ENCODE measurements at regions not wholly inside any gene's neighbourhood (a gene's known extent, or its start where the extent isn't known, plus 50 kb on each side); places are given as distances from the start of the nearest gene placed in this dataset.

DNA sequence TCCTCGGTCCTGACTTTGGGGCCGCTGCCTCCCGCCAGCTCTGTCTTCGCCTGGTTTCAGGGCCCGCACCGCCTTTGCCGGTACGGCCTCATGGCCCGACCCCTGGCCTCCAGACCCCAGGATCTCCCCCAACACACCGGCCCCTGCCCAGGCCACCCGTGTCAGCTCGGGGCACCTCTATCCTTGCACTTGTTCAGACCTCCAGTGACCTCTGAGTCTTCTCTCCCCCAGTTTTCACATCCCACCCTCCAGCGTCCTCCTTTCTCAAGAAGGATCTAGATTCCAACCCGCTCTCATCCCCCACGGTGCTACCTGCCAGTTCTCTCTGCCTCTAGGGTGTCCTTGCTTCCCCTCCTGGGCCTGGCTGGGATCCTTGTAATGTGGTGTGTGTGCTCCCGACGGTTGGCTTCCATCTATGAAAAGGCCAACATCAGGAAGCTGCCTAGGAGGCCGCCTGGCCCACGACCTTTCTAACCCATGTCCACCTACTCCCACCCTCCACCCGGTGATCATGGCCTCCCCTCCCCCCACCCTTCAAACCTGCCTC is 61.1 kb downstream of the SPATA31C2 start:
- Mint-ChIP-seq H3K27ac (peak overlapping the region; percentile 38), H3K9me3 (no peaks in the 10 kb centered on the region), H3K4me3 (peak overlapping the region; percentile 89)

DNA sequence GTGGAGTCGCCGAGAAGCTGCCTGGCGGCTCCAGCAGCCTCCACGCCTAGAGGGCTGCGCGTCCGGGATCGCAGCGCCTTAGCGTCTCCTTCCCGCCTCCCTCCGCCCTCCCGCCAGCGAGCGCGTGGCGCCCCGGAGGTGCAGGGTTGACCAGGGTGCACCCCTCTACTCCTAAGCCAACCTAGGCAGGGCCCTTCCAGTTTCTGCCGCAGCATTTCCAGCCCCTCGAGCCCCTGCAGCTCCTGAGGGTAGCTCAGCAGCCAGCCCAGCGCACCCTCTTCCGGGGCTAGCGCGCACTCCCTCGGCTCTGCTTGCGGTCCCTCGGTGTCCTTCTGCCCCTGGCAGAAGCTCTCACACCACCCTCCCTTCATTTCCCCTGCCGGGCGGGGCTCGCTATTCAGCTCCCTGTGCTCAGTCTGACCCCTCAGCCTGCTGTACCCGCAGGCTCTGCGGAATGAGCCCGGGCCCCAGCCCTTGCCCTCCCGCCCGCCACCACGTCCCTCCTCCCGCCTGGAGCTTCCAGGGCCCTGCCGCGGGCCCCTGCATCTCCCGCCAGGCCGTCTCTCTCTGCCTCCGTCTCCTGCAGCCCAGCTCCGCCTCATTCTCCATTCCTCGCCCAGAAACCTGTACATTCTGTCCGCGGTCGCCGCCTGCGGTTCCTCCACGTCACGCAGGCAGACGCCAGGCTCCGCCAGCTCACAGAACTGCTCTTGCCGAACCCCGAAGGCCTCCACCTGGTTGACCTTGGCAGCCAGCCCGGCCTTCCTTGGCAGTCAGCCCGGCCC is 61.8 kb downstream of the SPATA31C2 start:
- H3K27ac Mint-ChIP-seq: no peak overlapping the region
- peaks cover 34% of the 10 kb centered on the region for H3K27me3 Mint-ChIP-seq
- H3K36me3 Mint-ChIP-seq: peaks cover 1% of the 10 kb centered on the region
- H3K4me1 Mint-ChIP-seq: peaks cover 18% of the 10 kb centered on the region
- peak overlapping the region; percentile 89 for H3K4me3 Mint-ChIP-seq
- no peaks in the 10 kb centered on the region for H3K9me3 Mint-ChIP-seq

More for the DNA sequence above, 61.1 kb downstream of the SPATA31C2 start:
- Mint-ChIP-seq H3K27me3 (peaks cover 30% of the 10 kb centered on the region), H3K4me1 (peaks cover 18% of the 10 kb centered on the region), H3K36me3 (peaks cover 1% of the 10 kb centered on the region)

DNA sequence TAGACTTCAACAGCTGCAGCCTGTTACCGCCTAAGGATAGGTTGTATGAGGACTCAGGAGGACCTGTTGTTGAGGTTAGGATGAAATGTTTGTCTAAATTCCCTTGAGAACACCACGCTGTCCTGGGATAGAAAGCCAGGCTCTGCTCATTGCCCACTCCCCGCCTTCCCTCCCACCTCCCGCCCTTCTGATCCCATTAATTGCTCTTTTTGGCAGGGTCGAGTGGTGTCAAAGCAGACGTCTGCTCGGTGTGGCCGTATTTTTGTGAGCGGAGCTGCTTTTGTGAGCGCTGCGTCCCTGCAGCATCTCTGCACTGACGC is 62.3 kb downstream of the SPATA31C2 start:
- no peaks in the 10 kb centered on the region for H3K9me3 Mint-ChIP-seq
- H3K27me3 Mint-ChIP-seq: peaks cover 38% of the 10 kb centered on the region
- H3K4me3 Mint-ChIP-seq: peak overlapping the region; percentile 89
- H3K4me1 Mint-ChIP-seq: peaks cover 18% of the 10 kb centered on the region
- peaks cover 1% of the 10 kb centered on the region for H3K36me3 Mint-ChIP-seq
- H3K27ac Mint-ChIP-seq: no peak overlapping the region

DNA sequence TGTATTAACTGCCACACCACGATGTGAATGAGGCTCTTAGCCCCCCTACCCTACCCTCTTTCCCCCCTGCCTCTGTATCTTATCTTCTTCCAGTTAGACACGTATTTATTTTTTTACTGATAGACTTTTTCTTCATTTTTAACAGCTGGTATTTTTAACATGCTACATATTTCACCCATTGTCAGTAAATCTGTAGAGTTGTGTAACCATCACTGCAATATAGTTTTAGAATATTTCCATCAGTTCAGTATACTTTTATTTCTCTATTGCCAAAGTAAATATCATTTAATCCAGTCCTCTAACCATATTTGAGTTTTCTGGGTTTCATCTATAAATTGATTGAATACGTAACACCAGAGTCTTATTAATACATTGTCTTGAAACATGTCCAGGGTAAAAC is 62.8 kb downstream of the SPATA31C2 start:
- Mint-ChIP-seq H3K36me3 (peaks cover 1% of the 10 kb centered on the region), H3K4me3 (peak overlapping the region; percentile 89), H3K27me3 (peaks cover 39% of the 10 kb centered on the region), H3K4me1 (peaks cover 18% of the 10 kb centered on the region), H3K9me3 (no peaks in the 10 kb centered on the region), H3K27ac (no peak overlapping the region)

DNA sequence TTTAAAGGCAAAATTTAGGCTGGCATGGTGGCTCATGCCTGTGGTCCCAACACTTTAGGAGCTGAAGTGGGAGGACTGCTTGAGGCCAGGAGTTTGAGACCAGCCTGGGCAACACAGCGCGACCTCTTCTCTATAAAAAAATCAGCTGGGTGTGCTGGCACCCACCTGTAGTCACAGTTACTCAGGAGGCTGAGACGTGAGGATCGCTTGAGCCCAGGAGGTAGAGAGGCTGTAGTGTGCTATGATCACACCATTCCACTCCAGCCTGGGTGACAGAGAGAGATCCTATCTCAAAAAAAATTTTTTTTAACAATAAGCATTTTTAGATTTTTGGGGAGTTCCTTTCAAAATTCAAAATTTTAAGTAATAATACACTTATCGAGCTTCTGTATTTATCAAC is 63.3 kb downstream of the SPATA31C2 start:
- no peak overlapping the region for H3K27ac Mint-ChIP-seq
- no peaks in the 10 kb centered on the region for H3K9me3 Mint-ChIP-seq
- peaks cover 1% of the 10 kb centered on the region for H3K36me3 Mint-ChIP-seq
- peaks cover 45% of the 10 kb centered on the region for H3K27me3 Mint-ChIP-seq
- peaks cover 18% of the 10 kb centered on the region for H3K4me1 Mint-ChIP-seq
- H3K4me3 Mint-ChIP-seq: no peak overlapping the region

DNA sequence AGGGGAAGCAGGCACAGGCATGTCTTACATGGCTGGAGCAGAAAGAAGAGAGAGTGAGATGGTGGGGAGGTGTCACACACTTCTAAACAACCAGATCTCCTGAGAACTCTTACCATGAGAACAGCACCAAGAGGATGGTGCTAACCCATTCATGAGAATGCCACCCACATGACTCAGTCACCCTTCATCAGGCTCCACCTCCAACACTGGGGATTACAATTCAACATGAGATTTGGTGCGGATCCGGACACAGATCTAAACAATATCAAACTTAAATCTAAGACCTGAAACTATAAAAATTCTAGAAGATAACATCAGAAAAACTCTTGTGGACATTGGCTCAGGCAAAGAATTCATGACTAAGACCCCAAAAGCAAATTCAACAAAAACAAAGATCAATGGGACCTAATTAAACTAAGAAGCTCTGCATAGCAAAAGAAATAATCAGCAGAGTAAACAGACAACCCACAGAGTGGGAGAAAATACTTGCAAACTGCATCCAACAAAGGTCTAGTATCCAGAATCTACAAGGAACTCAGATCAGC is 65.4 kb downstream of the SPATA31C2 start:
- Mint-ChIP-seq H3K4me3 (no peak overlapping the region), H3K4me1 (peaks cover 18% of the 10 kb centered on the region), H3K36me3 (peaks cover 1% of the 10 kb centered on the region), H3K27ac (no peak overlapping the region), H3K9me3 (no peaks in the 10 kb centered on the region), H3K27me3 (peaks cover 42% of the 10 kb centered on the region)

DNA sequence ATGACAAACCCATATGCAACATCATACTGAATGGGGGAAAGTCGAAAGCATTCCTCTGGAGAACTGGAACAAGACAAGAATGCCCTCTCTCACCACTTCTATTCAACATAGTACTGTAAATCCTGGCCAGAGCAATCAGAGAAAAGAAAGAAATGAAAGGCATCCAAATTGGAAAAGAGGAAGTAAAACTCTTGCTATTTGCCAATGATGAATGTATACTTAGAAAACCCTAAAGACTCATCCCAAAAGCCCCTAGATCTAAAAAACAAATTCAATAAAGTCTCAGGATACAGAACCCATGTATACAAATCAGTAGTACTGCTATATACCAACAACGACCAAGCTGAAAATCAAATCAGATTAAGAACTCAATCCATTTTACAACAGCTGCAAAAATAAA is 66.9 kb downstream of the SPATA31C2 start:
- peaks cover 40% of the 10 kb centered on the region for H3K27me3 Mint-ChIP-seq

DNA sequence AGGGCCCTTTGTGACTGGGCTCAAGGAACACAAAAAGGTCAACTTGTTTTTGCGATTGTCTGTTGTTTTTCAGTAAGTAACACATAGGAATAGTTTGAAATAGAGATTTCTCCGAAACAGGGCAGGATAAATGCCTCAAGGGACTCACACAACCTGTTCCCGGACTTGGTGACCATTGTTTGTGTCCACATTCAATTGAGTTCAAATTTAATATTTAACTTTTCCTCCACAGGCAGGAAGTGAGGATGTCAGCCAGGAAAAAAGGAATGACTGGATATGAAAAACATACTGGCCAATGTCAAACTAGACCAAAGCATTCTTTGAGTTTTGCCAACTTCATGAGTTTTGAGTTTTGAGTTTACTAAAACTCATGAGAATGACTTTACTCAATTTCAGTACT is 72.7 kb downstream of the SPATA31C2 start:
- no peak overlapping the region for H3K4me3 Mint-ChIP-seq
- H3K9me3 Mint-ChIP-seq: no peaks in the 10 kb centered on the region
- H3K36me3 Mint-ChIP-seq: no peaks in the 10 kb centered on the region
- H3K27ac Mint-ChIP-seq: no peak overlapping the region
- H3K27me3 Mint-ChIP-seq: peaks cover 14% of the 10 kb centered on the region
- H3K4me1 Mint-ChIP-seq: no peaks in the 10 kb centered on the region

More for the DNA sequence above, 66.9 kb downstream of the SPATA31C2 start:
- no peak overlapping the region for H3K27ac Mint-ChIP-seq
- H3K36me3 Mint-ChIP-seq: peaks cover 1% of the 10 kb centered on the region
- peaks cover 9% of the 10 kb centered on the region for H3K4me1 Mint-ChIP-seq
- H3K9me3 Mint-ChIP-seq: no peaks in the 10 kb centered on the region
- no peak overlapping the region for H3K4me3 Mint-ChIP-seq

DNA sequence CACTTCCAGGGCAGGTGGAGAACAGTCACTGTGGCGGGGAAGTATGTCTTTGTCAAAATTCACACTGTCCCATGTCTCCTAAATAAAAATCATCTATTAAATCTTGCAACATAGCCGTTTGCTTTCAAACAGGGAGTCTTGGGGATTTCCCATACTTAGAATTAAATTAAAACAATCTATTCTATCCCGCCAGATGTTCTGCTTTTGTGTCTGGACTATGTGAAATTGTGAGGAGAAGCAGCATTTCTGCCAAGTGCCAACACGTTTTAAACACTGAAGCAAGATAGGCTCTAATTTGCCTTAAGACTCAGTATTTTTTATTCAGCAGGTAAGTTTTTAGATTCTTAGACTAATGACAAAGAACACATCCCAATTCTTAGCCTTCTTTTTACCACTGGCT is 73.7 kb downstream of the SPATA31C2 start:
- H3K36me3 Mint-ChIP-seq: no peaks in the 10 kb centered on the region
- H3K27me3 Mint-ChIP-seq: peaks cover 5% of the 10 kb centered on the region
- H3K4me3 Mint-ChIP-seq: no peak overlapping the region
- no peaks in the 10 kb centered on the region for H3K4me1 Mint-ChIP-seq
- no peaks in the 10 kb centered on the region for H3K9me3 Mint-ChIP-seq
- H3K27ac Mint-ChIP-seq: no peak overlapping the region

DNA sequence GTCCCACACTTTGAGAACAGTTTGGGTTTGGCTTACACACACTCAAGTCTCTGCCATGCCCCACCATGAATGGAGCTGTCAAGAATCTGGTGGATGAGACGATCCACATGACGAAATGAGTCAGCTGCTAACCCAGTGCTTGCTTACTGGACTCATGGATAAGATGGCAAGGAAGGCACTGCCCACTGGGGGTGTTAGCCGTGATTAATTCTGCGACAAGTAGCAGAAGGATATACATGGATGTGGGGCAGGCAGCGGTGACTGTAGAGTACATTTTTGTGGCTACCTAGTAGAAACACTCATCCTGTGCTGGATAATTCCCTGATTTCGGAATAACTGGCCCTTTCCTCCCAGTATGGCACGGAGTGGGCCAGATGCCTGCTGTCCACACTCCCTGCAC is 77.5 kb downstream of the SPATA31C2 start:
- Mint-ChIP-seq H3K9me3 (no peaks in the 10 kb centered on the region), H3K36me3 (no peaks in the 10 kb centered on the region), H3K4me3 (no peak overlapping the region), H3K27ac (no peak overlapping the region), H3K4me1 (no peaks in the 10 kb centered on the region), H3K27me3 (no peaks in the 10 kb centered on the region)

DNA sequence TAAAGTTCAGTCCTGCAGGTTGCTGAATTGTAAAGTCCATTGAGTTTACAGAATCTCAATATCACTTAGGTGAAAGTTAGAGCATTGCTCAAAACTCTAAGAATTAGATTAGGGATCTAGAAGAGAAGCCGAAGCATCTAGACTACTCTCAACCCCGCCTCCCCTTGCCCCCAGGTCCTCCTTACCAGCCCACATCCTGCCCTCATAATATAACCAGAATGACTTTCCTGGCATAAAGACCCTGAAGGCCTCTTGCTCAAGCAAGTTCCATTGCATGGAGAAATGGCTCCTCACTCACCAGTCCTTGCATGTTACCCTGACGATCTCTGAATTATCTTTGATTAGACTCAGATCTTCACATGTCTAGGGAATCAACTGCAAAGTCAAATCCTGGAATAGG is 78.8 kb downstream of the SPATA31C2 start:
- Mint-ChIP-seq H3K9me3 (no peaks in the 10 kb centered on the region), H3K36me3 (no peaks in the 10 kb centered on the region), H3K27ac (no peak overlapping the region), H3K4me1 (no peaks in the 10 kb centered on the region), H3K4me3 (no peak overlapping the region), H3K27me3 (no peaks in the 10 kb centered on the region)

DNA sequence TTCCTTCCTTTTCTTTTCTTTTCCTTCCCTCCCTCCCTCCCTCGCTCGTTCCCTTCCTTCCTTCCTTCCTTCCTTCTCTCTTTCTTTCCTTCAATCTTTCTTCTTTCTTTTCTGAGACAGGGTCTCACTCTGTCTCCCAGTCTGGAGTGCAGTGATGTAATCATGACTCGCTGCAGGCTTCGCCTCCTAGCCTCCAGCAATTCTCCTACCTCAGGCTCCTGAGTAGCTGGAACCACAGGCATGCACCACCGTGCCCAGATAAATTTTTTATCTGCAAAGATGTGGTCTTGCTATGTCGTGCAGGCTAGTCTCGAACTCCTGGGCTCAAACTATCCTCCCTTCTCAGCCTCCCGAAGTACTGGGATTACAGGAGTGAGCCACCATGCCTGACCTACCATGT is 81.4 kb downstream of the SPATA31C2 start:
- Mint-ChIP-seq H3K27ac (no peak overlapping the region), H3K4me1 (no peaks in the 10 kb centered on the region), H3K4me3 (no peak overlapping the region), H3K9me3 (no peaks in the 10 kb centered on the region), H3K36me3 (no peaks in the 10 kb centered on the region), H3K27me3 (no peaks in the 10 kb centered on the region)

DNA sequence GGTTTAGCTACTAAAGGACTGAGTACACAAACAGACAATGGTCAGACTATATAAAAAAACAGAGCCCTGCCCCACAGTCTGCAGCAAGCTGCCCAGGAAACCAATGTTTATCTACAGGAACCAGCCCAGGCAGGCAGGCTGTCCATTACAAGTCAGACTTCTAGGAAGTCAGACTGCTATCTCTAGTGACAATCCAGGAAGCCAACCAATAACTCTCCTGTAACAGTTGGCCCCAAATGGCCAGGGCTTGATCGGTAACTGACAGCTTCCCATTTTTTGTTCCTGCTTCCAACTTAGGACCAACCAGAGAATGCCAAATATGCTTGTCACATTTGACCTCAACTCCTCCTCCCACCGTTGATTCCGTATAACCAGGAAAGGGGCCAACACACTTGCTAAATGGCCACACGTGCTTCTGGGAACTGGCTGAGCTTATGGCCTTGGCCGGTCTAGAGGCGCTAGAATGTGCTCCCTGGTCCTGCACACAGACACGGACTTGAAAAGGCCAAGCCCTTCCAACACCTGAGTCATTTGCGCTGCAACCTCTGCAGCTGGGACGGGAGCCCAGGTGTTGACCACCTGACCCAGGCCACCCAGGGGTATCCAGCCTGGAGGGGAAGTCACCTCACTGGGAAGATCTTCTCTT is 79.6 kb upstream of the CDK20 start:
- Mint-ChIP-seq H3K4me1 (no peaks in the 10 kb centered on the region), H3K9me3 (no peaks in the 10 kb centered on the region), H3K27ac (no peak overlapping the region), H3K27me3 (no peaks in the 10 kb centered on the region), H3K4me3 (no peak overlapping the region), H3K36me3 (no peaks in the 10 kb centered on the region)

DNA sequence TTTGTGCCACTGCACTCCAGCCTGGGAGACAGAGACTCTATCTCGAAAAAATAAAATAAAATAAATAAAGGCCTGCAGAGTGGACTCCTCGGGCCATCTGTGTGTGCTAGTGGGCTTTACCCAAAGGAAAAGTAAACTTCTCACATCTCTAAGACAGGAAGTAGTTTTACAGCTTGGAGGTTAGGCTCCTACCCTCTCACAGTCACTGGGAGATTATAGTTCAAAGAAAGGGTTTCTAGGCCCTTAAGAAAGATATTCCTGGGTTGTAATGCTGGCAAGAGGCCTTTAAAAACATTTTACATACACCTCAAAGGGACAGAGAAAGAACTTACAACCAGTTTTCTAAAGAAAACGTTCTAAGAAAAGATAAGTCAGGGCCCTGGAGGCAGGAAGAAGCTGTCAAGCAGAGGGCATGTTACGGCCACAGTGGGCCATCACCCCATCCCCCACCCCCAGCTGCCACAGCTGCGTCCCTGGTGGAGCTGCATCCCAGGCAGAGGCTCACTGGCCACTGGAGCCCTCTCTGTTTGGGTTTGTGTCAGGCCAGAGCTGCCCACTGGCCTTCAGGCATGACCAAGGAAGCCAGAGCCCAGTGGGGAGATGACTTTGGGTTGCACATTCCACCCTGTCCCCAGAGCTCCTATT is 78.1 kb upstream of the CDK20 start:
- Mint-ChIP-seq H3K4me3 (no peak overlapping the region), H3K27me3 (no peaks in the 10 kb centered on the region), H3K36me3 (no peaks in the 10 kb centered on the region), H3K4me1 (no peaks in the 10 kb centered on the region), H3K27ac (no peak overlapping the region), H3K9me3 (no peaks in the 10 kb centered on the region)

DNA sequence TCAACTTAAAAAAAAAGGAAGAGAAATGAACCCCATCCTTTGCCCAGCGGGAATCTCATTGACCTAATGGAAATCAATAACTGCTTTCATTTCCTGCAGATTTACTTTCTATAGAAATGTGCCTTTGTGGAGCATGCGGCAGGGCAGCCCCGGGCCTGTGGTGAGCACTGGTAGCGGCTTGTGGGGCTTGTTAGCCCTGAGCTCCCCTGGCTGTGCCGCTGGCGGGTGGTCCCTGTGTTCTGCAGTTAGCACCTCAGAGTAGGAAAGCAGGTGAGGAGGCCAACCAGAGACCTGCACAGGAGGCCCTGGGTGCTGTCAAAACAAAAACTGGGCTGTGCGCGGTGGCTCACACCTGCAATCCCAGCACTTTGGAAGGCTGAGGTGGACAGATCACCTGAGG is 76.8 kb upstream of the CDK20 start:
- no peaks in the 10 kb centered on the region for H3K9me3 Mint-ChIP-seq

More for the DNA sequence above, 76.8 kb upstream of the CDK20 start:
- Mint-ChIP-seq H3K36me3 (no peaks in the 10 kb centered on the region), H3K4me3 (no peak overlapping the region), H3K27ac (no peak overlapping the region), H3K27me3 (no peaks in the 10 kb centered on the region), H3K4me1 (no peaks in the 10 kb centered on the region)

All from activated naive CD4-positive, alpha-beta T cell treated with anti-CD3 and anti-CD28 coated beads, Interleukin-2, amount 50 U/mL, for 24 hours (primary cell).